ENCODE measurements at regions not wholly inside any gene's neighbourhood (a gene's known extent, or its start where the extent isn't known, plus 50 kb on each side); places are given as distances from the start of the nearest gene placed in this dataset.

GRCh38 chr14:27077710-27078109, 479.9 kb upstream of the NOVA1 start (continued):
- TF ChIP-seq FEZF1 (tag by site-specific recombination; IDR thresholded peaks at IDR 0.05), result no peak

GRCh38 chr14:27078191-27078590, 480.4 kb upstream of the NOVA1 start:
- Histone ChIP-seq H3K27ac (ENCODE audit: extremely low read depth, low read depth, low read length) (no peak overlapping the region), H3K4me3 (ENCODE audit: low read depth, low read length) (no peak overlapping the region), H3K36me3 (ENCODE audit: control insufficient read depth in 2 of 2, insufficient read depth in 1 of 2, low read length in 2 of 2) (no peaks in the 10 kb centered on the region), H3K4me1 (ENCODE audit: control insufficient read depth, insufficient read depth, low read length) (no peaks in the 10 kb centered on the region), H3K9me3 (ENCODE audit: control insufficient read depth, insufficient read depth, low read depth, low read length) (no peaks in the 10 kb centered on the region)
- ChIA-PET POLR2A (no interaction called here), CTCF (no interaction called here)
- TF ChIP-seq, protein P1, sequence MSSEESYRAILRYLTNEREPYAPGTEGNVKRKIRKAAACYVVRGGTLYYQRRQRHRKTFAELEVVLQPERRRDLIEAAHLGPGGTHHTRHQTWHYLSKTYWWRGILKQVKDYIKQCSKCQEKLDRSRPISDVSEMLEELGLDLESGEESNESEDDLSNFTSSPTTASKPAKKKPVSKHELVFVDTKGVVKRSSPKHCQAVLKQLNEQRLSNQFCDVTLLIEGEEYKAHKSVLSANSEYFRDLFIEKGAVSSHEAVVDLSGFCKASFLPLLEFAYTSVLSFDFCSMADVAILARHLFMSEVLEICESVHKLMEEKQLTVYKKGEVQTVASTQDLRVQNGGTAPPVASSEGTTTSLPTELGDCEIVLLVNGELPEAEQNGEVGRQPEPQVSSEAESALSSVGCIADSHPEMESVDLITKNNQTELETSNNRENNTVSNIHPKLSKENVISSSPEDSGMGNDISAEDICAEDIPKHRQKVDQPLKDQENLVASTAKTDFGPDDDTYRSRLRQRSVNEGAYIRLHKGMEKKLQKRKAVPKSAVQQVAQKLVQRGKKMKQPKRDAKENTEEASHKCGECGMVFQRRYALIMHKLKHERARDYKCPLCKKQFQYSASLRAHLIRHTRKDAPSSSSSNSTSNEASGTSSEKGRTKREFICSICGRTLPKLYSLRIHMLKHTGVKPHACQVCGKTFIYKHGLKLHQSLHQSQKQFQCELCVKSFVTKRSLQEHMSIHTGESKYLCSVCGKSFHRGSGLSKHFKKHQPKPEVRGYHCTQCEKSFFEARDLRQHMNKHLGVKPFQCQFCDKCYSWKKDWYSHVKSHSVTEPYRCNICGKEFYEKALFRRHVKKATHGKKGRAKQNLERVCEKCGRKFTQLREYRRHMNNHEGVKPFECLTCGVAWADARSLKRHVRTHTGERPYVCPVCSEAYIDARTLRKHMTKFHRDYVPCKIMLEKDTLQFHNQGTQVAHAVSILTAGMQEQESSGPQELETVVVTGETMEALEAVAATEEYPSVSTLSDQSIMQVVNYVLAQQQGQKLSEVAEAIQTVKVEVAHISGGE (tag by site-specific recombination; conservative IDR thresholded peaks at IDR 0.05; ENCODE audit: low read depth), result no peak
- TF ChIP-seq REST (tag by site-specific recombination; IDR thresholded peaks at IDR 0.05), result no peak
- no peak for TF ChIP-seq GLIS2 (tag by site-specific recombination; IDR thresholded peaks at IDR 0.05)
- TF ChIP-seq, protein P2, sequence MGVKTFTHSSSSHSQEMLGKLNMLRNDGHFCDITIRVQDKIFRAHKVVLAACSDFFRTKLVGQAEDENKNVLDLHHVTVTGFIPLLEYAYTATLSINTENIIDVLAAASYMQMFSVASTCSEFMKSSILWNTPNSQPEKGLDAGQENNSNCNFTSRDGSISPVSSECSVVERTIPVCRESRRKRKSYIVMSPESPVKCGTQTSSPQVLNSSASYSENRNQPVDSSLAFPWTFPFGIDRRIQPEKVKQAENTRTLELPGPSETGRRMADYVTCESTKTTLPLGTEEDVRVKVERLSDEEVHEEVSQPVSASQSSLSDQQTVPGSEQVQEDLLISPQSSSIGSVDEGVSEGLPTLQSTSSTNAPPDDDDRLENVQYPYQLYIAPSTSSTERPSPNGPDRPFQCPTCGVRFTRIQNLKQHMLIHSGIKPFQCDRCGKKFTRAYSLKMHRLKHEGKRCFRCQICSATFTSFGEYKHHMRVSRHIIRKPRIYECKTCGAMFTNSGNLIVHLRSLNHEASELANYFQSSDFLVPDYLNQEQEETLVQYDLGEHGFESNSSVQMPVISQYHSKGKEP (tag by site-specific recombination; IDR thresholded peaks at IDR 0.05), result no peak
- TF ChIP-seq ZNF184 (tag by site-specific recombination; IDR thresholded peaks at IDR 0.05), result no peak
- no peak for TF ChIP-seq ZNF629 (tag by site-specific recombination; IDR thresholded peaks at IDR 0.05)
- TF ChIP-seq PRDM1 (tag by site-specific recombination; IDR thresholded peaks at IDR 0.05), result no peak
- TF ChIP-seq ZNF114 (tag by site-specific recombination; IDR thresholded peaks at IDR 0.05), result no peak
- no peak for TF ChIP-seq ZNF155 (tag by site-specific recombination; IDR thresholded peaks at IDR 0.05)
- TF ChIP-seq ZNF571 (tag by site-specific recombination; IDR thresholded peaks at IDR 0.05), result no peak
- TF ChIP-seq ZNF785 (tag by site-specific recombination; IDR thresholded peaks at IDR 0.05), result no peak
- no peak for TF ChIP-seq ZNF510 (tag by site-specific recombination; IDR thresholded peaks at IDR 0.05; ENCODE audit: insufficient replicate concordance)
- TF ChIP-seq HIC1 (tag by site-specific recombination; IDR thresholded peaks at IDR 0.05), result no peak
- no peak for TF ChIP-seq ZNF521 (tag by site-specific recombination; IDR thresholded peaks at IDR 0.05)
- no peak for TF ChIP-seq KLF16 (tag by site-specific recombination; IDR thresholded peaks at IDR 0.05)
- TF ChIP-seq GLI4 (tag by site-specific recombination; IDR thresholded peaks at IDR 0.05), result no peak

All from HEK293 (cell line).